ENCODE measurements at regions not wholly inside any gene's neighbourhood (a gene's known extent, or its start where the extent isn't known, plus 50 kb on each side); places are given as distances from the start of the nearest gene placed in this dataset.

- TF ChIP-seq CTCF (IDR thresholded peaks at IDR 0.05) (no peak), POLR2A (IDR thresholded peaks at IDR 0.05) (no peak)
Observed at GRCh38 chr15:25208735-25209134, 230.1 kb downstream of the UBE3A start.
